ENCODE measurements at regions not wholly inside any gene's neighbourhood (a gene's known extent, or its start where the extent isn't known, plus 50 kb on each side); places are given as distances from the start of the nearest gene placed in this dataset.

DNA sequence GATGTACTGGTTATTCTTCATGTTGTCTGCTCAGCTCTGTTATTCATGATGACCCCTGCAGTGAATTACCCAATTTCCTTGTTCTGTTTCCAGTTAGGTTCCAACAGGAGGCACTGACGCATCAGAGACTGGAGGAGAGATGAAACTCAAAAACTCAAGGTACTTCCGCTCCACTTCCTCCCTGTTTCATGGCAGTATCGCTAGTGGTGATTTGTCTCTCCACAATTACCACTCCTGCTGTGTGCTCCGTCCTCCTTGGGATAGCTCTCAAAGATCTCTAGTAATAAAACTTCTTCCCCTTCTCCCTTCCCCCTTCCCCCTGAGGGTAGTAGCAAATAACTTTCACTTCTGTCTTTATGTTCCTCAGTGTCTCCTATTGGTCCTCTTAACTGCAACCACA lies 107.4 kb upstream of the ABCB5 start:
- H3K4me2 ChIP-seq (replicated peaks; ENCODE audit: extremely low read depth, low read length, poor library complexity, severe bottlenecking), result peak overlapping the region; percentile 56
- no peaks in the 10 kb centered on the region for H3K9me3 ChIP-seq (replicated peaks in 1 of 2; ENCODE audit: control insufficient read depth in 1 of 2, insufficient read depth in 1 of 2, low read length in 2 of 2)
- intact Hi-C loops (cut with micrococcal nuclease), result loop anchor here in 1 of 2 donors (5.0 to 10.0 kb wide), 2 partner anchors 36 to 87 kb away; no protein-coding TSS in a partner anchor
- H3K36me3 ChIP-seq (replicated peaks in 1 of 2; ENCODE audit: control insufficient read depth in 1 of 2, insufficient read depth in 2 of 2, low read length in 2 of 2), result no peaks in the 10 kb centered on the region
- H3K9ac ChIP-seq (ENCODE audit: insufficient read depth, low read length, poor library complexity, severe bottlenecking), result no peak overlapping the region
- Mint-ChIP-seq H3K4me1 (peaks cover 23% of the 10 kb centered on the region), H3K9me3 (peaks cover 0 to 6% (median 2%) of the 10 kb centered on the region in 7 donors), H3K27ac (peak overlapping the region; percentile 86 to 97 (median 91)), H3K36me3 (peaks cover 0 to 3% of the 10 kb centered on the region in 2 donors), H3K4me3 (peak overlapping the region; percentile 44 to 72), H3K27me3 (ENCODE audit: low read depth in 3 of 3) (no peaks in the 10 kb centered on the region)
- peak; percentile 75 to 93 (median 83) for DNase-seq
- H3K79me2 ChIP-seq (ENCODE audit: insufficient read depth, low read length), result no peaks in the 10 kb centered on the region
- peak overlapping the region in 1 of 2 donors; percentile 75 for H3K27ac ChIP-seq (ENCODE audit: low read depth in 1 of 2, low read length in 2 of 2)
- H3K4me3 ChIP-seq (replicated peaks in 1 of 3; ENCODE audit: low read depth in 2 of 3, low read length in 3 of 3), result peak overlapping the region in 2 of 3 experiments; percentile 25 to 50
- no peaks in the 10 kb centered on the region for H4K20me1 ChIP-seq (ENCODE audit: insufficient read depth, low read length)
- peak overlapping the region; percentile 52 for H2AFZ ChIP-seq (ENCODE audit: insufficient read depth, low read depth, low read length, poor library complexity, severe bottlenecking)
- TF ChIP-seq, protein P1, sequence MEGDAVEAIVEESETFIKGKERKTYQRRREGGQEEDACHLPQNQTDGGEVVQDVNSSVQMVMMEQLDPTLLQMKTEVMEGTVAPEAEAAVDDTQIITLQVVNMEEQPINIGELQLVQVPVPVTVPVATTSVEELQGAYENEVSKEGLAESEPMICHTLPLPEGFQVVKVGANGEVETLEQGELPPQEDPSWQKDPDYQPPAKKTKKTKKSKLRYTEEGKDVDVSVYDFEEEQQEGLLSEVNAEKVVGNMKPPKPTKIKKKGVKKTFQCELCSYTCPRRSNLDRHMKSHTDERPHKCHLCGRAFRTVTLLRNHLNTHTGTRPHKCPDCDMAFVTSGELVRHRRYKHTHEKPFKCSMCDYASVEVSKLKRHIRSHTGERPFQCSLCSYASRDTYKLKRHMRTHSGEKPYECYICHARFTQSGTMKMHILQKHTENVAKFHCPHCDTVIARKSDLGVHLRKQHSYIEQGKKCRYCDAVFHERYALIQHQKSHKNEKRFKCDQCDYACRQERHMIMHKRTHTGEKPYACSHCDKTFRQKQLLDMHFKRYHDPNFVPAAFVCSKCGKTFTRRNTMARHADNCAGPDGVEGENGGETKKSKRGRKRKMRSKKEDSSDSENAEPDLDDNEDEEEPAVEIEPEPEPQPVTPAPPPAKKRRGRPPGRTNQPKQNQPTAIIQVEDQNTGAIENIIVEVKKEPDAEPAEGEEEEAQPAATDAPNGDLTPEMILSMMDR (IDR thresholded peaks at IDR 0.05), result peak; percentile 19
- peaks cover 19 to 30% of the 10 kb centered on the region in 2 donors for H3K4me1 ChIP-seq (ENCODE audit: control insufficient read depth in 1 of 2, insufficient read depth in 2 of 2, low read length in 2 of 2)
- WGBS (ENCODE audit: insufficient coverage), result no CpG with 5 or more reads among the region's 4 CpGs
- no peaks in the 10 kb centered on the region for H3K27me3 ChIP-seq (ENCODE audit: control insufficient read depth in 2 of 2, insufficient read depth in 2 of 2, low read length in 2 of 2)

DNA sequence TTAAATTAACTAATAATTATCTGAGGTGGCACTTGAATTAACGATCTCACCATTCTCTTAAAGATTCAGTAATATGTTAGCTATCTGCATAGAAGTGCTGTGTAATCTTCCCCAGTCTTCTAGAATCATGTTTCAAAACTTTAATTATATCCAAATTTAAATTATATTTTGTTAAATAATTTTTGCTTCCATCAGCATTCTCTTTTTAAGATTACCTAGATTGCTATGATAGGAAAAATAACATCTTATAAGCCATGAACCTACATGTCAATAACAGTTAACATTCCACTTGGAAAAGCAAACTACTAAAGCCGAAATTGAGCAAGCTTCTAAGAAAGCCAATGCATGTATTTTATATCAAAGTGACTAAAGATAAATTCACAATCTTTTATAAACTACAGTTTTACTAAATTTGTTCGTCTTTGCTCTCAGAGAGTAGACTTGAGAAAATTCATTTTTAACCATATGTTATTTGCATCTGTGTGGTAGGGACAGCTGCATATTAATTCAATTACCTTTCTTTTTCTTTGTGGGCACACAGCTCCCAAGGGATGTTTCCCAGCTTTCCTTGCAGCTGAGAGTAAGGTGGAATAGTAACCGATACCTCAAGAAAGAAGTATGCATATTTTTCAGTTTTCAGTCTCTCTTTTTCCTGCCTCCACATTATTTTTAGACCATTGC lies 105.4 kb upstream of the ABCB5 start:
- no peaks in the 10 kb centered on the region for H4K20me1 ChIP-seq (ENCODE audit: insufficient read depth, low read length)
- Mint-ChIP-seq H3K36me3 (peaks cover 0 to 3% of the 10 kb centered on the region in 2 donors), H3K9me3 (peaks cover 0 to 6% (median 0%) of the 10 kb centered on the region in 7 donors), H3K27me3 (ENCODE audit: low read depth in 3 of 3) (no peaks in the 10 kb centered on the region), H3K4me3 (no peak overlapping the region), H3K27ac (peak overlapping the region in 1 of 7 donors; percentile 22), H3K4me1 (peaks cover 23% of the 10 kb centered on the region)
- no peaks in the 10 kb centered on the region for H3K9me3 ChIP-seq (replicated peaks in 1 of 2; ENCODE audit: control insufficient read depth in 1 of 2, insufficient read depth in 1 of 2, low read length in 2 of 2)
- no peaks in the 10 kb centered on the region for H3K79me2 ChIP-seq (ENCODE audit: insufficient read depth, low read length)
- no peak for DNase-seq
- no peak overlapping the region for H3K4me2 ChIP-seq (replicated peaks; ENCODE audit: extremely low read depth, low read length, poor library complexity, severe bottlenecking)
- H3K27ac ChIP-seq (ENCODE audit: low read depth in 1 of 2, low read length in 2 of 2), result no peak overlapping the region
- H3K36me3 ChIP-seq (replicated peaks in 1 of 2; ENCODE audit: control insufficient read depth in 1 of 2, insufficient read depth in 2 of 2, low read length in 2 of 2), result no peaks in the 10 kb centered on the region
- H3K9ac ChIP-seq (ENCODE audit: insufficient read depth, low read length, poor library complexity, severe bottlenecking), result no peak overlapping the region
- H3K27me3 ChIP-seq (ENCODE audit: control insufficient read depth in 2 of 2, insufficient read depth in 2 of 2, low read length in 2 of 2), result no peaks in the 10 kb centered on the region
- no peak overlapping the region for H3K4me3 ChIP-seq (replicated peaks in 1 of 3; ENCODE audit: low read depth in 2 of 3, low read length in 3 of 3)
- TF ChIP-seq, protein P1 (IDR thresholded peaks at IDR 0.05), result no peak
- H3K4me1 ChIP-seq (ENCODE audit: control insufficient read depth in 1 of 2, insufficient read depth in 2 of 2, low read length in 2 of 2), result peaks cover 19 to 30% of the 10 kb centered on the region in 2 donors
- no peak overlapping the region for H2AFZ ChIP-seq (ENCODE audit: insufficient read depth, low read depth, low read length, poor library complexity, severe bottlenecking)
- intact Hi-C loops (cut with micrococcal nuclease), result loop anchor here in 1 of 2 donors (5.0 to 10.0 kb wide), 2 partner anchors 38 to 85 kb away; no protein-coding TSS in a partner anchor
- no CpG with 5 or more reads among the region's 4 CpGs for WGBS (ENCODE audit: insufficient coverage)

Measured in CD14-positive monocyte (primary cell).